GM18511 (cell line): ENCODE measurements at regions not wholly inside any gene's neighbourhood (a gene's known extent, or its start where the extent isn't known, plus 50 kb on each side); places are given as distances from the start of the nearest gene placed in this dataset.

Experiments
- ATAC-seq: cut with Tn5 transposase; IDR thresholded peaks from one replicate; pipeline ENCODE4 v1.9.1; 2021; ENCODE audit warnings: mild to moderate bottlenecking, moderate library complexity; ENCODE audit not compliant: unreplicated experiment

DNA sequence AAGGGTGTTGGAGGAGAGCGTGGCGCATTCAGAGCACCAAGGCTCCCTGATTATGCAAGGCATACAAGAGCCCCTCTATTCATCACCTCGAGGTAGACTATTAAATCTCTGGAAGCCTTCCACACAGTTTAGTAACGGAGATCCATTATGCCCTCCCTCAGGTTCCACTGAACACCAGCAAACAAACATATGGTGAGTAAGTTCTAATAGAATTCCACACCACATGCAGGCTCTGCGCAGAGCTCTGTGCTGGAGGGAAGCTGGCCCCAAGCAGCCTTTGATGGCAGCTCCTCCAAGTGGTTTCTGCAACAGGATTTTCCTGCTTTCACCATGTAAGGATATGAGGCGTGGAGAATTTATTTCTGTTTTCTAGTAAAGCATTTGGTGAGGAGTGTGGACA, 238.6 kb downstream of the C1D start:
- ATAC-seq, result no peak

DNA sequence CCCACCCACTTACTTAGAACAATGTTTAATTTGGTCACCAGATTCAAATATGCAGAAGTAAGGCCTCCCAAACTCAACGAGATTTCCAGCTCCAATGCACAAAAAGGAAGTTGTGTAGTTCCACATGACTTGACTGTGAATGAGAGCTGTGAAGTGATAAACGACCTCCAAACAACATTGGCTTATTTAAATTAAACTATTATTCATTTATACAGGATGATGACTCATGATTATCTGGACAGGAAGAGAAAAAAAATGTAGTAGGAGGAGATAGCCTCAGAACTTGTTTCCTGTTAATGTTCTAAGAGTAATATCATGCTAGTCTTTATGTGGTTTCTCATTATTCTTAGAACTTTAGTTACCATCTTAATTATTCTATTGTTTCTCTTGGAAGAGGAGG, 237.3 kb downstream of the C1D start:
- no peak for ATAC-seq

DNA sequence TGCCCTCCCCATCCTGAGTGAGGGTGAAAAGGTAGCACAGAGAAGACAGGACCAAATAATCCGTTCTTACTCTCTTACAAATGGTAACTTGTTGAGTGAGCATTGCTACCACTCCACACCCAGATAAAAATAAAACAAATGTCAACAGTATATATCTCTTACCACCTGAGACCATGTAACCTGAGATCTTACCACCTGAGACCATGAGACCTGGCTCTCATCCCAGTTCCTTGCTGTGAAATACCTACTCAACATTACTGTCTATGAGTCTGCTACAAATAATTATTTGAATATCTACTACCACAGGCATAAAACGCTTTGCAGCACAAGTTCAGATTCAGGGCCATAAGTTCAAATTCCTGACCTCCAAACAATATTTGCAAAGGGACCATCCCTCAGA, 234.7 kb downstream of the C1D start:
- ATAC-seq, result no peak

DNA sequence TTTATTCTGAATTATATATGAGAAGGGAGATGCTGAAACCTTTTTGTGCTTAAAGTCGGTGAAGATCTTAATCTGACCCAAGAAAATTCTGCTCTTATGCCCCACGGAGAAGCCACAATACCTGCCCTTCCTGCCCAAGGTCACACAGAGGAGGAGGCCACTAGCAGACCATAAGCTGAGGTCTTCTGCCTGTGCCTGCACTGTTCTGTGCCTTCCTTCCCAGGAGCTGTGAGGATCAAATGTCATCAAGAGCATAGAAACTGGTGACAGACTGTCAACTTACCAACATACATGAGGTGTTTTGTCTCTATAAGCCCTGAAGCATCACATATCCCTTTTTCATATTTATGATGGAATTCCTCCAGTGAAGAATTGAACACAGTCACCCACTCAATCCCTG, 233.3 kb downstream of the C1D start:
- ATAC-seq, result no peak

DNA sequence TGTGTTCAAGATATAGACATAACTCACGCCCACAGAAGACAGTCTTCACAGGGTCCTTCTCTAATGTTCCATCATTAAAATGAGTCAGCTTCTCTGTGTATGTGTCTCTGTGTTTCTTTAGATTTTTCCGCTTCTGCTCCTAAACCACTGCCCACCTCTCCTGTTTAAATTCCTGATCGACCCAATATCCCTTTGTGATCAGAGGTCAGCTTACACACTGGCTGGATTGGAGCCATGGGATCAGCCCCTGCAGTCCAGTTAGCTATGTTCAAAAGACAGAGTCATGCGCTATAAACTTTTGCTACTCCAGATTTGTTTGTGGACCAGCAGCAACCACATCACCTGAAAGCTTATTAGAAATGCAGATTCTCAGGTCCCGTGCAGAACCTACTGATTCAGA, 229.2 kb downstream of the C1D start:
- no peak for ATAC-seq

DNA sequence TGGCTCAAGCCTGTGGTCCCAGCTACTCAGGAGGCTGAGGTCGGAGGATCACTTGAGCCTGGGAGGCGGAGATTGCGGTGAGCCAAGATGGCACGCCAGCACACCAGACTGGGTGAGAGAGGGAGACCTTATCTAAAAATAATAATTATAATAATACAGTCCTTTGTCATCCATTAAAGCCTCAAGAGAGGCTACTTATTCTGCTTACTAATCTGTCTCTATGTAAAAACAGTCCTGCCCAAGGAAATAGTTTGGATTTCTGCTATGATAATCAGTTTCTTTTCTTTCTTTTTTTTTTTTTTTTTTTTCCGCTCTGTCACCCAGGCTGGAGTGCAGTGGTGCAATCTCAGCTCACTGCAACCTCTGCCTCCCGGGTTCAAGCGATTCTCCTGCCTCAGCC, 228.3 kb downstream of the C1D start:
- no peak for ATAC-seq

DNA sequence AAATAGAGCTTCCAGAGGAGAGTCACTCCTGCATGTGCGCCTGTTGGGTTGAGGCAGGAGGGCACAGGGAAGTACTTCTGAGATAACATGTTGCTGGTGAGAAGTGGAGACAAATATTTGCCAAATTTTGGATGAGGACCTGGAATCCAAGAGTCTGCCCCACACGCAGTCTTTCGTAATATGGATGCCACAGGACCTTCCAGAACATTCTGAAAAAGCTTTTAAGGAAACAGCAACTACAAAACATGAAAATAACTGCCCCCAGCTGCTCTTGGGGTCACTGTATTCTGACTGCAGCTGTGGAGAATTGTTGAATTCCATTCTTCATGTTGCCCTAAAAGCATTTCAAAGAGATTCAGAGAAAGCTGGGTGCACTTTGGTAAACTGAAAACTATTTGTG, 227.5 kb downstream of the C1D start:
- no peak for ATAC-seq

DNA sequence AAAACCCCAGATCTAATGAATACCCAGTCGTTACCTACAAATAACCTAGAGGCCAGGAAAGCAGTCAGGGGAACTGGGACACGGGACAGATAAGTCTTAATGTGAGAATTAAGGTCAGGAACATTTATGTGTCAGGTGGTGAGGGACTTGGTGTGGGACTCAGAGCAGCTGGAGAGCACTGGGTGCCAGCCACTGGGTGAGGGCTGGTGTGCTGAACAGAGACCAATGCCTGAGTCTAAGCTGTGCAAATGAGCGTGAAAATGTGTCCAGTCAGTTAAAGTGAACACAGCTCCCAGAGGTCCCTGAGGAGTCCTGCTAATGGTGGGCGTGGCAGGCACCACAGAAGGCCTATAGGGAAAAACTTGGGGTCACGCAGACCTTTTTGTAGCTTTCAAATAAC, 225.9 kb downstream of the C1D start:
- no peak for ATAC-seq

DNA sequence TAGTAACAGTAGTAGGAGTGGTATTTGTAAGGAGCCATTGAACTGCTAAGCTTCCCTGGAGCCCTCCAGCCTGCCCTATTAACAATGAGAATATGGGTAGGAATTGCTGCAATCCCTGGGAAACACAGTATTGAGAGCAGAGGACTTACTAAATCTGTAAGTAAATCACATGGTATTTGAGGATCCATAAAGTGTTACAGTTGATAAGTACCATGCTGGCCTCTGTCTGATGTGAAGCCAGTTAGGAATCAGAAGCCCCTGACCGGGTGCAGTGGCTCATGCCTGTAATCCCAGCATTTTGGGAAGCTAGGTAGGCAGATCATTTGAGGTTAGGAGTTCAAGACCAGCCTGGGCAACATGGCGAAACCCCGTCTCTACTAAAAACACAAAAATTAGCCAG, 224.6 kb downstream of the C1D start:
- ATAC-seq, result no peak

DNA sequence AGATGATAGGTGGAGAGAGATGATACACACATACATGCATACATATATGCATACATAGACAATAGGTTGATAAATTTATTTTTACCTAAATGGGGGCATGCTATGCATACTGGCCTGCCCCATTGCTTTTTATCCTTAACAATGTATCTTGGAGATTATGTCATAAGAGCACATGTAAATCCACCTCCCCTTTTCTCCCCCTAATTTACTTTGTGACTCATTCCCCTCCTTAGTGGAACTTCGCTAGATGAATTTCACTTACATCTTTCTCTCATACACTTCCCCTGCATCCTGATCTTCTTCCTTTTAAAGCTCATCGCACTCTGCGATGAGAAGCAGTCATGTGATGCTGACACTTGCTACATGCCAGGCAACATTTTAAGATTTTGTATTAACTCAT, 223.6 kb downstream of the C1D start:
- no peak for ATAC-seq

DNA sequence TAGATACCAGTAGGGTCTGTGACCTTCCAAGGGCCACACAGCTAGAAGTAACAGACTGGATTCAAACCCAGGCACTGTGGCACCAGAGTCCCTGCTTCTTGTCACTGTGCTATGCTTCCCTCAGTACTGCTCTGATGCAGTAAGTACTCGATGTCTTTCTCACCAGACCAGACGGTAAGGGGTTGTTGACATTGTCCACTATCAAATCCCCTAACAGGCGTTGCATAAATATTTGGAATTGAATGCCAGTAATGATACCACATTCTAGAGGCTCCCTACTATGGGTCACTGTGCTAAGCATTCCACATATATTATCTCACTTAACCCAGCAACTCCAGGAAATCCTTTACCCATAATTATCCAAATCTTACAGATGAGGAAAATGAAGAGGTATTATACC, 223.1 kb downstream of the C1D start:
- ATAC-seq, result no peak

DNA sequence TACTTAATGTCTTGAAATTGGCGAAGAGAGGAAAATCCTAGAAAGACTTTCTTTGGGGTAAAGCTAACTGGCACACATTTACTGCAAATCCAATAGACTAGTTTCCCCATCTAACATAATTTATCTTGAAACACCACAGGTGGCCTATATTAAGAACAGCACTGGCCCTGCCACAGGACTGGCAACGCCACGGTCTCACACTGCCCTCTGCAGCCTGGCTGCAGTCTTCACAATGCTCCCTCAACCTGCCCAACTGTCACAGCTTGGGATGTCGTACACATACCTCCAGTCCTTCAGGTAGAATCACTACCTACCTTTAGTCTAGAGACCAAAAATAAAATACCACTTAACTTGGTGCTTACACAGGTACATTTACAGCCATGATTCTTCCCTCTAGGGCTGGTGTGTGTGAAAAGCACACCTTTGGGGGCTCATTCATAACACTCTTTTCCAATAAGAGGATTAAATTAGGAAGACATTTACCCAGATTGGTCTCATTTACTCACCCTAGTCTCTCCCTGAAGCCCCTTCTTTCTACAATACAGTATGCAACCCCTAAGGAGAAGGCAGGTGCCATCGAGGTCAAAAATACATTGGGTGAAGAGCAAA, 222.2 kb downstream of the C1D start:
- peak; percentile 78 for ATAC-seq

DNA sequence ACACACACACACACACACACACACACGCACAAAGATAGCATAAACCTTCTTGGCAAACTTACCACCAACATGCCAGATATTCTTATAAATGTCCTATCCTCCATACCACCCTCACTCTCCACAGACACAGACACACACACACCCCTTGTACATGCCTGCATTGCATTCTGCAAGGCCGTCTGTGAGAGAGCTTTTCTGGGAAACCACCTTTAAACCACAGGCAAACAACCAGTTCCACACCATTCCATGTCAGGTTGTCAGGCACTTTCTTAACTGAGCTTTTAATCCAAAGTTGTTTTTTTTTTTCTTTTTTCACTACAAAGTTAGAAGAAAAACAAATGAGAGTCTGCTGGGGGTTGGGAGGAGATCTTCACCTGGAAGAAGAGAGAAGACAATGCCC, 221.1 kb downstream of the C1D start:
- no peak for ATAC-seq

DNA sequence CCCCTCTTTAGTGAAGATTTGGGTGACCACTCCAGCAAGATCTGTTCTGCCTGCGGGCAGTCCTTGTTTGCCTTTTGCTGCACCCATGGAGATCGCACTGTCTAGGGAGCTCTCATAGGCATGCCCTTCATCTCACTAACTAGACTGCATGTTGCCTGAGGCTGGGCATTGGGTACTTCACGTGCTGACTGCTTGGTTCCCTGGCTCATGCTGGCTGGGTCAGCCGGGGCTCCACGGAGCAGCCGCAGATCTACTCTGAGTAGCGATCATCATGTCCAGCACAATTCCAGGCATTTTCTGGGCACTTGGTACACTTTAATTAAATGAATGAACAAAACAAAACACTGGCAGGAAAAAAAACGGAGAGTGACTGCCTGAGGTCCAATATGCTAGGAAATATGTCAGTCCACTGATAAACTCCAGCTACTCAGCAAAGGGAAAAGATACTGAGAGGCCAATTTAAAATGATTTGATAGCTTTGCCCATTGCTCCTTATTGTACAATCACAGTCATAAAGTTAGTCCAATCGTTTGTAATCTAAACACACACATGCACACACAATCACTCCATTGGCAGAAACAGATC, 220.3 kb downstream of the C1D start:
- no peak for ATAC-seq

DNA sequence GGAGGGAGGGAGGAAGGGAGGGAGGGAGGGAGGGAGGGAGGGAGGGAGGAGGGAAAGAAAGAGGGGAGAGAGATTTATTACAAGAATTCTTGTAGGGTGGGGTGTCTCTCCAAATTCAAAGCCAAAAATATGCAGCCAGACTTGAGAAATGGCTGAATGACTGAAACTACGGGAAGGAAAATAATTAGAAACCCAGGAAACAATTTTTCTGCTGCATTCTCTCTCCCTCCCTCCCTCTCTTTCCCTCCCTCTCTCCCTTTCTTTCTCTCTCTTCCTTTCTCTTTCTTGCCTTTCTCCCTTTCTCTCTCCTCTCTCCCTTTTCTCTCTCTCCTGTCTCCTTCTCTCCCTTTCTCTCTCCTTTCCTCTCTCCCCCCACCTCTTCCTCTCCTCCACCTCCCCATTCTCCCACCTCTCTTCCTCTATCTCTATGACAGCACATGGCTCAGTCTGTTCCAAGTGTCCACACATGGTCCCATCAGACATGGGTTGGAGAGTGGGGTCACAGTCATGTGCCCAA, 218.7 kb downstream of the C1D start:
- ATAC-seq, result no peak

DNA sequence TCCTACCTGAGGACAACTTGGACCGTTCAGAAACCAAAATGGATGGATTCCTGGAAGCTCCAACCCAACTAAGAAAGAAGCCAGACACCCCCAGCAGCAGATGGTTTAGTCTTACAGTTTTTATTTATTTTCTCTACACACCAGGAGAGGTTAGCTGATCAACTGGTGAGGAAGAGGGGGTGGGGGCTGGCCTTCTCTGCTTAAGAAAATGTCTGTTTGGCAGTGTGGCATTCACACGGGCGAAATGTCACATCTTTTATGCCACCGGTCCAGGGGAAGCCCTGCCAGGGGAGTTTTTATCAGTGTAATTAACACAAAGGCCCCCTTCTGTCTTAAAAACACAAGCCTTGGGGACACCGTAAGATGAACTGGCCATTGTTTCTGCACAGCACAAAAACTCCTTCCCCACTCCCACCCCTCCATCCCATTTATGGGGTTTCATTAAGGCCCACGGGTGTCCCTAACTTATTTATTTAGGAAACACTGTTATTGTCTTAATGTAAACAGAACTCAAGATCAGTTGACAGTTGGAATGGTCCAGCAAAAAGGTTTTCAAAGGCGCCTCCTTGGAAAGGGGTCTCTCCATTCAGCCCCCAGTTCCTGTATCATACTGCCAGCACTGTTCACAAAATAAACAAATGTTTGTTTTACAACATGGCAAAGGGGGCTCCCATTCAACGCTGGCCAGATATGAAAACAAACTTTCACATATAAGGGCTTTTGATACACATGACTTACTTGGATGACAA, 217.0 kb downstream of the C1D start:
- ATAC-seq, result no peak

DNA sequence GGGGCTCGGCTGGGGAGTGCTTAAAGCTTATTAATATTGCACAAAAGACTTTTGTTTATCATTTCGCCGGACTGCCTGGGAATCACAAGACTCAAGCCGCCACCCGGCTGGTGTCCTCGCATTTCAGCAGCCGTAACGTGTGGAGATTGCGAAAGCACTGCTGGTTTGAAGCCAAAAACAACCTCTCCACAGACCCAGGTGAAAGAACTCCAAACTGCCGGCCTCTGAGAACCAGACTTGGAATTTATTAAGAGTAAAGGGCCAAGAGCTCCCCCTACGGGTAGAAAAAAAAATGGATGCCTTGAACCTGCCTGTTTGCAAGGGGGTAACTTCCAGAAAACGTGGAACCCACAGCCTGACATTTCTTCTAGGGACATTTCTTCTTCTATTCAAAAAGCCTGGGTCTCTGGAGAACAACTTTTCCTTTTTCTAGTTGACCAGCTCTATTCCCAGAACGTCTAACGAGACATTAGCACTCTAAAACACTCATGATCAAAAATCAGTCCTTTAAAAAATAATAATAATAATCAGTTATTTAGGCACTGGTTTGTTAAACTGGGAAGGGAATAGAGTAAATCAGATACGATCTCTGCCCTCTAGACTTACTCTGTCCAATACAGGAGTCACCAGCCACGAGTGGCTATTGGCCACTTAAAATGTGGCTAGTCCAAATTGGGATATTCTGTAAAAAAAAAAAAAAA, 216.3 kb downstream of the C1D start:
- ATAC-seq, result peak; percentile 67

DNA sequence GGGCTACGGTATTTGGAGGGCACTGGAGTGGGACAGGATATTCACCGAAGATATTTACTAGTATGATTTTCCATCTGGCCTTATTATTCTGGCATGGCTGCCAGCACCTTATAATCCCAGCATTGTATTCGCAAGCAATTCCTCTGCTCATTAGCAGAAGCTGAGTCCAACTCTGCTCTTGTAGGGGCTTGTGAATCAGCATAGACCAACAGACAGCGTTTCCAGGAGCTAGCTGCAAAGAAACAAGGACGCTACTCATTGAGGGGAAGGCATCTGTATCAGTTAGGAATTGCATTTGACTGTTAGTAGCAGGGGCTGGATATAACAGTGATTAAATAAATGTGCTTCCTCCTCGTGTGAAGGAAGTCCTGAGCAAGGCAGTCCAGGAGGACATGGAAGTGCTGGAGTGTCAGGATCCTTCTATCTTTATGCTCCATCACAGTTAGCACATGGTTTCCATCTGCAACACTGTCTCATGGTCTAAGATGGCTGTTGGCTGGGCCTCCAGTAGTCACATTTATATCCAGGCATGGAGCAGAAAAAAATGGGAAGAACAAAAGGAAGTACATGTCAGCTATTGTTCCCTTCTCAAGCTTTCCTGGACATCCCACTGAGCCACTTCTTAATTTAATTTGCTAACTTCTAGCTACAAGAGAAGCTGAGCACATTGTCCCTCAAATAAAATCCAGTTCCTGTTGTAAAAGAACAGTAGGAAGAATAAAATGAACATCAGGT, 214.1 kb downstream of the C1D start:
- ATAC-seq, result no peak

DNA sequence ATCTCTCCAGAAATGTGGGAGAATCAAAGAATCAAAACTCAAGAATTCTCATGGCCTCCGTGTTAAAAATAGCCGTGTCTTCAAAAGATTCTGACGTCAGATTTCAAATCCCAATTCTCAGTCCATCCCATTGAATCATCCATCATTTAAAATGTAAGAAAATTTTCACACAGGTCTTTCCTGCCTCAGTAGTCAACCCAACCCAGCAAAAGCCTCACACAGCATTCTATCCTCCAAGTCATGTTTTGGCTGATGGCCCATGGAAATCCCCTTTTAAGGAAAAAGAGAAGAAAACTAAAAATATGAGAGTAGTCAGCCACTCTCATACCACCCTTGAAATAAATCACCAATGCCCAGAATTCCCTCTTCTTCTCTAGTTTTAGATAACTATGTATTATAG, 211.8 kb downstream of the C1D start:
- no peak for ATAC-seq

DNA sequence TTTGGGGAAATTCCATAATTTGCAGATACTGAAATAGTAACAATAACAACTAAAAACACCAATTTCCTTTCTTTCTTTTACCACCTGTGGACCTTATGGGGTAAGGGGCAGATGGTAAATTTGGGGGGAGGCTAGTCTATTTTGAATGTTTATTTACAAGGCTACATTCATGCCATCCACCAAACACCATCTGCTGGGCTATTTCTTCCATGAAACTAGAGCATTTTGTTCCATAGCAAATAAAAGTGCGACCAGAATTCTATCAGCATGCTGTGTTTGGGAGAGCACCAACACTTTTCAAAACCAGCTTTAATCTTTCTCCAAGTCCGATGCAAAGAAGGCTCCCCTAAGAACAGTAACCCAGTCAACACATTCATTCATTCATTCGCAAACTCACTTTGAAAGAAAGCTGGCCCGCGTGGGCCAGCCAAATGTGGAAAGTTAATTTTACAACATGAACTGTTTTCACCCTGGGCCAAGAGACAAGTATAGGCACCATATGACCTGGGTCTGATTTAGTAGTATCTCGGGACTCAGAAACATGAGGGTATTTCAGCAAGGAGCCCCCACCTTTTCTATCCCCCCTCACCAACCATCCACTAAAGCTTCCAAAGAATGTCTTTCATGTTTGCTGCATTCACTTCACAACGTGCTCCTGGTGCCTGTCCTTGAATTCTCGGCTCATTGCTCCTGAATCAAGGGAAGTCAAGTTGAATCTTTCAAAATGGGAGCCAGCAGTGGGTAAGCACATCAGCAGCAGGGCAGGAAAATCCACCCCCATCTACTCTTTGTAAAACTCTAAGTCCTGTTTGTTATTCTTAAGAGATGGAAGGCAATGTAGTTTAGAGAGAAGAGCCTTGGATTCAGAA, 210.6 kb downstream of the C1D start:
- ATAC-seq, result no peak
